ENCODE measurements at regions not wholly inside any gene's neighbourhood (a gene's known extent, or its start where the extent isn't known, plus 50 kb on each side); places are given as distances from the start of the nearest gene placed in this dataset.
A peak's percentile ranks its signal among the peaks of the same experiment; 100 is the strongest.
"Not testable (repeated sequence)": the region's sequence is repeated elsewhere in the genome, so short reads cannot be mapped to it uniquely, and the experiment has no call there.

GRCh38 chrX:1059576-1060561 lies 152.6 kb downstream of the CRLF2 start:
- H3K27ac ChIP-seq = no peak overlapping the region
- peak in 1 of 2 donors; percentile 55 for DNase-seq
- no peaks in the 10 kb centered on the region for H3K27me3 ChIP-seq
- no peak overlapping the region for H3K4me3 ChIP-seq
- intact Hi-C loops (cut with DNase I; ENCODE audit: low total_unique reads) = no loop called here
- peaks cover 0 to 31% (median 22%) of the 10 kb centered on the region in 3 donors for H3K9me3 ChIP-seq
- TF ChIP-seq, protein P1, sequence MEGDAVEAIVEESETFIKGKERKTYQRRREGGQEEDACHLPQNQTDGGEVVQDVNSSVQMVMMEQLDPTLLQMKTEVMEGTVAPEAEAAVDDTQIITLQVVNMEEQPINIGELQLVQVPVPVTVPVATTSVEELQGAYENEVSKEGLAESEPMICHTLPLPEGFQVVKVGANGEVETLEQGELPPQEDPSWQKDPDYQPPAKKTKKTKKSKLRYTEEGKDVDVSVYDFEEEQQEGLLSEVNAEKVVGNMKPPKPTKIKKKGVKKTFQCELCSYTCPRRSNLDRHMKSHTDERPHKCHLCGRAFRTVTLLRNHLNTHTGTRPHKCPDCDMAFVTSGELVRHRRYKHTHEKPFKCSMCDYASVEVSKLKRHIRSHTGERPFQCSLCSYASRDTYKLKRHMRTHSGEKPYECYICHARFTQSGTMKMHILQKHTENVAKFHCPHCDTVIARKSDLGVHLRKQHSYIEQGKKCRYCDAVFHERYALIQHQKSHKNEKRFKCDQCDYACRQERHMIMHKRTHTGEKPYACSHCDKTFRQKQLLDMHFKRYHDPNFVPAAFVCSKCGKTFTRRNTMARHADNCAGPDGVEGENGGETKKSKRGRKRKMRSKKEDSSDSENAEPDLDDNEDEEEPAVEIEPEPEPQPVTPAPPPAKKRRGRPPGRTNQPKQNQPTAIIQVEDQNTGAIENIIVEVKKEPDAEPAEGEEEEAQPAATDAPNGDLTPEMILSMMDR (IDR thresholded peaks at IDR 0.05) = no peak
- H3K36me3 ChIP-seq = no peaks in the 10 kb centered on the region
- no peaks in the 10 kb centered on the region for H3K4me1 ChIP-seq

DNA sequence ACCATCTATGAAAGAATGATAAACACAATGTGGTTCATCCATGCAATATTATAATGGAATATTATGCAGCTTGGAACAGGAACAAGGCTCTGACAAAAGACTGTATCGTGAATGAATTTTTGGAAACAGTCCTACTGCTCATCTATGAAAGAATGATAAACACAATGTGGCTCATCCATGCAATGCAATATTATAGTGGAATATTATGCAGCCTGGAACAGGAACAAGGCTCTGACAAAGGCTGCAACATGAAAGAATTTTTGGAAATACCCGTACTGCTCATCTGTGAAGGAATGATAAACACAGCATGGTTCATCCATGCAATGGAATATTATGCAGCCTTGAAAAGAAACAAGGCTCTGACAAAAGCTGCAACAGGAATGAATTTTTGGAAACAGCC lies 158.8 kb downstream of the CRLF2 start:
- DNase-seq; H3K27ac ChIP-seq; H3K4me3 ChIP-seq; H3K4me1 ChIP-seq; intact Hi-C loops (cut with DNase I; ENCODE audit: low total_unique reads); H3K36me3 ChIP-seq; H3K27me3 ChIP-seq: not testable (repeated sequence)
- H3K9me3 ChIP-seq = peaks cover 0 to 27% (median 9%) of the 10 kb centered on the region in 3 donors

- Histone ChIP-seq H3K27me3 (no peaks in the 10 kb centered on the region), H3K4me3 (no peak overlapping the region), H3K27ac (no peak overlapping the region), H3K36me3 (no peaks in the 10 kb centered on the region), H3K9me3 (peaks cover 0 to 27% (median 9%) of the 10 kb centered on the region in 3 donors), H3K4me1 (no peaks in the 10 kb centered on the region)
- no peak for DNase-seq
- intact Hi-C loops (cut with DNase I; ENCODE audit: low total_unique reads) = no loop called here
- TF ChIP-seq, protein P1 (IDR thresholded peaks at IDR 0.05) = no peak
Measured at GRCh38 chrX:1053072-1053471, 159.4 kb downstream of the CRLF2 start.

- TF ChIP-seq, protein P1 (IDR thresholded peaks at IDR 0.05) = no peak
- Histone ChIP-seq H3K36me3 (no peaks in the 10 kb centered on the region), H3K9me3 (peaks cover 0 to 27% (median 9%) of the 10 kb centered on the region in 3 donors), H3K4me3 (no peak overlapping the region), H3K27me3 (no peaks in the 10 kb centered on the region), H3K4me1 (no peaks in the 10 kb centered on the region), H3K27ac (no peak overlapping the region)
- intact Hi-C loops (cut with DNase I; ENCODE audit: low total_unique reads) = no loop called here
- DNase-seq = no peak
Measured at GRCh38 chrX:1052021-1052420, 160.4 kb downstream of the CRLF2 start.

GRCh38 chrX:1051421-1051820 lies 161.0 kb downstream of the CRLF2 start:
- Histone ChIP-seq H3K36me3 (no peaks in the 10 kb centered on the region), H3K4me1 (no peaks in the 10 kb centered on the region), H3K27ac (no peak overlapping the region), H3K4me3 (no peak overlapping the region), H3K27me3 (no peaks in the 10 kb centered on the region), H3K9me3 (peaks cover 0 to 27% (median 9%) of the 10 kb centered on the region in 3 donors)
- no peak for DNase-seq
- intact Hi-C loops (cut with DNase I; ENCODE audit: low total_unique reads) = no loop called here
- TF ChIP-seq, protein P1 (IDR thresholded peaks at IDR 0.05) = no peak

GRCh38 chrX:1045680-1046314 lies 166.7 kb downstream of the CRLF2 start:
- H3K9me3 ChIP-seq = peaks cover 7 to 16% (median 14%) of the 10 kb centered on the region in 3 donors
- no peaks in the 10 kb centered on the region for H3K36me3 ChIP-seq
- intact Hi-C loops (cut with DNase I; ENCODE audit: low total_unique reads) = no loop called here
- TF ChIP-seq, protein P1 (IDR thresholded peaks at IDR 0.05) = no peak
- peak in 1 of 2 donors; percentile 21 for DNase-seq
- H3K4me1 ChIP-seq = no peaks in the 10 kb centered on the region
- no peaks in the 10 kb centered on the region for H3K27me3 ChIP-seq
- no peak overlapping the region for H3K4me3 ChIP-seq
- H3K27ac ChIP-seq = no peak overlapping the region
